H9 (cell line): ENCODE measurements at regions not wholly inside any gene's neighbourhood (a gene's known extent, or its start where the extent isn't known, plus 50 kb on each side); places are given as distances from the start of the nearest gene placed in this dataset.

Source experiments
- DNase-seq: peaks from one replicate; pipeline ENCODE4 v3.0.0-alpha.2; 2017
- H2AFZ ChIP-seq: one replicate; pipeline ENCODE4 v1.6.1; 2013; ENCODE audit warnings: mild to moderate bottlenecking, low read length, control low read depth, moderate library complexity
- H2AK5ac ChIP-seq: 2 replicates; pipeline ENCODE4 v1.6.1; 2013; ENCODE audit warnings: low read length, control low read depth, mixed read lengths; ENCODE audit not compliant: insufficient read length
- H2BK120ac ChIP-seq: one replicate; pipeline ENCODE4 v1.6.1; 2013; ENCODE audit warnings: low read depth, mild to moderate bottlenecking, low read length, control low read depth, inconsistent platforms; ENCODE audit not compliant: poor library complexity, severe bottlenecking
- H2BK12ac ChIP-seq: 2 replicates; pipeline ENCODE4 v1.6.1; 2013; ENCODE audit warnings: low read length, control low read depth, mixed read lengths, low read depth; ENCODE audit not compliant: insufficient read length
- H2BK15ac ChIP-seq: 2 replicates; pipeline ENCODE4 v1.6.1; 2013; ENCODE audit warnings: low read depth, low read length, control low read depth
- H2BK20ac ChIP-seq: one replicate; pipeline ENCODE4 v1.6.1; 2013; ENCODE audit warnings: low read depth, mild to moderate bottlenecking, low read length, control low read depth, inconsistent platforms; ENCODE audit not compliant: poor library complexity, severe bottlenecking
- H2BK5ac ChIP-seq: 2 replicates; pipeline ENCODE4 v1.6.1; 2013; ENCODE audit warnings: low read length, control low read depth, mixed read lengths; ENCODE audit not compliant: insufficient read length
- H3K14ac ChIP-seq: 2 replicates; pipeline ENCODE4 v1.6.1; 2013; ENCODE audit warnings: low read length, control low read depth; ENCODE audit not compliant: insufficient read depth
- H3K18ac ChIP-seq: 2 replicates; pipeline ENCODE4 v1.6.1; 2013; ENCODE audit warnings: low read depth, mild to moderate bottlenecking, mixed read lengths, low read length, control low read depth; ENCODE audit not compliant: insufficient read length
- H3K23ac ChIP-seq: 2 replicates; pipeline ENCODE4 v1.6.1; 2013; ENCODE audit warnings: low read length, control low read depth, mixed read lengths, low read depth; ENCODE audit not compliant: insufficient read length
- H3K23me2 ChIP-seq: 2 replicates; pipeline ENCODE4 v1.6.1; 2013; ENCODE audit warnings: low read depth, mild to moderate bottlenecking, mixed read lengths, low read length, control low read depth; ENCODE audit not compliant: insufficient read length, poor library complexity, severe bottlenecking
- H3K27ac ChIP-seq: 2 replicates; pipeline ENCODE4 v1.5.1; 2013; ENCODE audit warnings: low read length, control low read depth, mixed read lengths, low read depth; ENCODE audit not compliant: insufficient read length
- H3K27me3 ChIP-seq: 2 replicates; pipeline ENCODE4 v1.6.1; 2013; ENCODE audit warnings: low read length, control low read depth, inconsistent platforms; ENCODE audit not compliant: insufficient read depth
- H3K4ac ChIP-seq: 2 replicates; pipeline ENCODE4 v1.6.1; 2013; ENCODE audit warnings: low read depth, mild to moderate bottlenecking, control low read depth, inconsistent platforms, low read length, moderate library complexity
- H3K4me1 ChIP-seq: 2 replicates; pipeline ENCODE4 v1.6.1; 2013; ENCODE audit warnings: low read length, control low read depth, inconsistent platforms; ENCODE audit not compliant: insufficient read depth
- H3K4me2 ChIP-seq: 2 replicates; pipeline ENCODE4 v1.6.1; 2013; ENCODE audit warnings: low read length, control low read depth, mixed read lengths; ENCODE audit not compliant: insufficient read length, insufficient read depth
- H3K56ac ChIP-seq: 2 replicates; pipeline ENCODE4 v1.6.1; 2013; ENCODE audit warnings: low read depth, mild to moderate bottlenecking, mixed read lengths, low read length, control low read depth; ENCODE audit not compliant: insufficient read length
- H3K79me1 ChIP-seq: 2 replicates; pipeline ENCODE4 v1.6.1; 2013; ENCODE audit warnings: low read depth, mild to moderate bottlenecking, moderate library complexity, low read length, control low read depth, inconsistent platforms; ENCODE audit not compliant: insufficient read depth, poor library complexity, severe bottlenecking
- H3K79me2 ChIP-seq: 2 replicates; pipeline ENCODE4 v1.6.1; 2013; ENCODE audit warnings: low read length, control low read depth, inconsistent platforms; ENCODE audit not compliant: insufficient read depth
- H3K9ac ChIP-seq: 2 replicates; pipeline ENCODE4 v1.6.1; 2013; ENCODE audit warnings: low read length, control low read depth, mixed read lengths; ENCODE audit not compliant: insufficient read length; ENCODE audit errors: extremely low read depth
- H3K9me3 ChIP-seq: one replicate; pipeline ENCODE4 v1.6.1; 2013; ENCODE audit warnings: low read depth, low read length, inconsistent platforms; ENCODE audit not compliant: control insufficient read depth
- H3T11ph ChIP-seq: one replicate; pipeline ENCODE4 v1.6.1; 2013; ENCODE audit warnings: mild to moderate bottlenecking, low read length, control low read depth, inconsistent platforms
- H4K20me1 ChIP-seq: one replicate; pipeline ENCODE4 v1.6.1; 2013; ENCODE audit not compliant: control insufficient read depth, insufficient read length, insufficient read depth
- H4K5ac ChIP-seq: 2 replicates; pipeline ENCODE4 v1.6.1; 2013; ENCODE audit warnings: low read depth, mild to moderate bottlenecking, mixed read lengths, low read length, control low read depth; ENCODE audit not compliant: insufficient read length
- H4K8ac ChIP-seq: replicated peaks from 2 replicates; pipeline ENCODE4 v1.6.1; 2013; ENCODE audit warnings: low read length, control low read depth, mixed read lengths, low read depth; ENCODE audit not compliant: insufficient read length
- H4K91ac ChIP-seq: 2 replicates; pipeline ENCODE4 v1.6.1; 2013; ENCODE audit warnings: low read depth, mild to moderate bottlenecking, moderate library complexity, mixed read lengths, low read length, control low read depth; ENCODE audit not compliant: insufficient read length
- H3K27ac Mint-ChIP-seq, 3 experiments: 2 replicates in 2 of 3; 3 replicates in 1 of 3; pipeline ENCODE4 v1.8.0; 2020 to 2021; ENCODE audit warnings: mixed read lengths in 3 of 3, mild to moderate bottlenecking in 1 of 3, moderate library complexity in 1 of 3
- H3K27me3 Mint-ChIP-seq: 2 replicates; pipeline ENCODE4 v1.8.0; 2021; ENCODE audit warnings: low read depth, mild to moderate bottlenecking, moderate library complexity, mixed read lengths
- H3K36me3 Mint-ChIP-seq, 3 experiments: 2 replicates in 2 of 3; 3 replicates in 1 of 3; pipeline ENCODE4 v1.8.0; 2020 to 2021; ENCODE audit warnings: low read depth in 3 of 3, mixed read lengths in 3 of 3; ENCODE audit not compliant: insufficient read depth in 1 of 3
- H3K4me1 Mint-ChIP-seq, 2 experiments: 2 replicates each; pipeline ENCODE4 v1.8.0; 2020; ENCODE audit warnings: mixed read lengths in 2 of 2
- H3K4me3 Mint-ChIP-seq, 2 experiments: 2 replicates in 1 of 2; 3 replicates in 1 of 2; pipeline ENCODE4 v1.8.0; 2020 to 2021; ENCODE audit warnings: mild to moderate bottlenecking in 2 of 2, mixed read lengths in 2 of 2, moderate library complexity in 1 of 2
- H3K9me3 Mint-ChIP-seq, 2 experiments: 2 replicates in 1 of 2; 3 replicates in 1 of 2; pipeline ENCODE4 v1.8.0; 2020; ENCODE audit warnings: mild to moderate bottlenecking in 2 of 2, mixed read lengths in 2 of 2, moderate library complexity in 1 of 2
- CTCF ChIP-seq: fragments of 200-600 bp; sonication (generic); conservative IDR thresholded peaks from 3 replicates; pipeline ENCODE4 v1.8.0; 2021; ENCODE audit warnings: antibody characterized with exemption, mild to moderate bottlenecking
- WGBS: extraction: QIAGEN DNeasy Blood & Tissue Kit; methylation state at CpG from one replicate; pipeline ENCODE4 v1.1.7; 2013; ENCODE audit warnings: missing lambda C conversion rate, low lambda C conversion rate, mixed read lengths; ENCODE audit not compliant: insufficient read length; ENCODE audit errors: extremely low coverage; 5-methylcytosine and 5-hydroxymethylcytosine counted together

- no peaks in the 10 kb centered on the region for H3K27me3 Mint-ChIP-seq
- H2AK5ac ChIP-seq, result no peak overlapping the region
- no peak overlapping the region for H3K27ac ChIP-seq
- no peaks in the 10 kb centered on the region for H3K9me3 ChIP-seq
- no peaks in the 10 kb centered on the region for H3K4me1 ChIP-seq
- H3K27me3 ChIP-seq, result no peaks in the 10 kb centered on the region
- no peaks in the 10 kb centered on the region for H3K79me2 ChIP-seq
- no peak overlapping the region for H2BK120ac ChIP-seq
- no peaks in the 10 kb centered on the region for H3K79me1 ChIP-seq
- no peak for TF ChIP-seq CTCF
- no peak overlapping the region for H3K4ac ChIP-seq
- H3K9me3 Mint-ChIP-seq, result no peaks in the 10 kb centered on the region
- no peak for DNase-seq
- H2BK12ac ChIP-seq, result no peak overlapping the region
- H2AFZ ChIP-seq, result no peak overlapping the region
- no peak overlapping the region for H3K4me3 Mint-ChIP-seq
- no peak overlapping the region for H4K8ac ChIP-seq
- H2BK15ac ChIP-seq, result no peak overlapping the region
- H4K20me1 ChIP-seq, result no peaks in the 10 kb centered on the region
- H3K4me2 ChIP-seq, result no peak overlapping the region
- no peak overlapping the region for H3K18ac ChIP-seq
- no peak overlapping the region for H4K5ac ChIP-seq
- no peak overlapping the region for H4K91ac ChIP-seq
- no peak overlapping the region for H3K23ac ChIP-seq
- no peak overlapping the region for H3K9ac ChIP-seq
- no peaks in the 10 kb centered on the region for H3K36me3 Mint-ChIP-seq
- no CpG with 5 or more reads among the region's 1 CpG for WGBS
- H2BK5ac ChIP-seq, result no peak overlapping the region
- H3K23me2 ChIP-seq, result no peaks in the 10 kb centered on the region
- H3K27ac Mint-ChIP-seq, result no peak overlapping the region
- no peak overlapping the region for H2BK20ac ChIP-seq
- no peak overlapping the region for H3K14ac ChIP-seq
- no peak overlapping the region for H3T11ph ChIP-seq
- peaks cover 11 to 14% of the 10 kb centered on the region in 2 experiments for H3K4me1 Mint-ChIP-seq
- H3K56ac ChIP-seq, result no peak overlapping the region
These were observed 607.5 kb upstream of the SLC39A10 start for GRCh38 chr2:195049372-195050031.
